GM12875 (cell line): ENCODE measurements at regions not wholly inside any gene's neighbourhood (a gene's known extent, or its start where the extent isn't known, plus 50 kb on each side); places are given as distances from the start of the nearest gene placed in this dataset.
A peak's percentile ranks its signal among the peaks of the same experiment; 100 is the strongest.

Source experiments
- H3K4me3 ChIP-seq: one replicate; pipeline ENCODE4 v1.5.1; 2011; ENCODE audit warnings: low read depth, low read length, control low read depth
- CTCF ChIP-seq: IDR thresholded peaks from 2 replicates; pipeline ENCODE4 v1.5.1; 2011; ENCODE audit warnings: low read depth, mild to moderate bottlenecking, control low read depth, inconsistent platforms, low read length, moderate library complexity, borderline replicate concordance; ENCODE audit not compliant: insufficient read depth

- no peak for TF ChIP-seq CTCF
- H3K4me3 ChIP-seq = no peak overlapping the region
Measured at GRCh38 chr9:36762958-36763357, 190.3 kb downstream of the MELK start.

- TF ChIP-seq CTCF = no peak
- no peak overlapping the region for H3K4me3 ChIP-seq
Measured at GRCh38 chr9:36763778-36764177, 191.1 kb downstream of the MELK start.

- TF ChIP-seq CTCF = no peak
- no peak overlapping the region for H3K4me3 ChIP-seq
Measured at GRCh38 chr9:36764364-36765076, 191.8 kb downstream of the MELK start.

GRCh38 chr9:36765077-36765390 is 192.3 kb downstream of the MELK start:
- no peak overlapping the region for H3K4me3 ChIP-seq
- TF ChIP-seq CTCF = no peak

GRCh38 chr9:36765468-36766341 is 193.0 kb downstream of the MELK start:
- no peak for TF ChIP-seq CTCF
- H3K4me3 ChIP-seq = peak overlapping the region; percentile 49

DNA sequence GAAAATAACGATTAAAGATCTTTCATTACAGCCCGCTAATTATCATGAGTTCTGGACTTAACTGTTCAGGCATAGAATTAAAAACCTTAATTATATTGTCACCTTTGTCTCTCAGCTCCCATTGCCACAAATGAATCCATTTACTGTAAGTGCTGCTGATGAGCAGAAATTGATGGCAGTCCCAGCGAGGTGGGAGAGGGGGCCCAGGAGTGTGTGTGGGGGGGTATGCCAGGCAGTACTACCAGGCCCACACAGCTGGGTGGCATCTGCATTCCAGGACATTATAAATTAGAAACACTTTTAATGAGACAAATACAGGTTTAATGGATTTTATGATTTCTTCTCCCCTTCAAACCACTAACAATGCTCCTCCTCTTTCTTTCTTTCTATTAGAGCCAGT is 196.0 kb downstream of the MELK start:
- H3K4me3 ChIP-seq = no peak overlapping the region
- TF ChIP-seq CTCF = no peak

DNA sequence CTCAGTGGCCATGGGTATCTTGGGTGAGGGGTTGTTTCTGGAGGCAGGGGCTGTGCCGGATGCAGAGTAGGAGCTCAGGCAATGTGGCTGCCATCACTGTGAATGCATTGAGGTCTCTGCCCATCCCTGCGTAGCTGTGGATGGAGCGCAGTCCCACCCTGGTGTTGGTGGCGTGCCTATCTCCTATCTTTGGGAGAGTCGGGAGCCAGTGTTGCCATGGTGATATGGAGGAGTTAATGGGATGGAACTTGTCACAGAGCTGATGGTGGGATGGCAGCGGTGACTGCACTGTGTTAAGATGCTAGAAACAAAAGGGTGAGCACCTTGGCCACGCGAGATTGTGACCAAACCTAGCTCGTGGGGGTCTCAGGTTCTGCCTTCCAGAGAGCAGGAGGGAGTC is 197.3 kb downstream of the MELK start:
- no peak for TF ChIP-seq CTCF
- H3K4me3 ChIP-seq = no peak overlapping the region
